CD8-positive, alpha-beta memory T cell (primary cell): ENCODE measurements at regions not wholly inside any gene's neighbourhood (a gene's known extent, or its start where the extent isn't known, plus 50 kb on each side); places are given as distances from the start of the nearest gene placed in this dataset.
A peak's percentile ranks its signal among the peaks of the same experiment; 100 is the strongest.

Experiments used
- CTCF ChIA-PET: fragments of 350-600 bp; sonication (Branson Sonifier 250); formaldehyde crosslinking; loops from one replicate; lab custom pipeline; 2021; ENCODE audit warnings: antibody characterized with exemption; lab: Charles Lee
- POLR2A ChIA-PET: fragments of 350-600 bp; sonication (Branson Sonifier 250); formaldehyde crosslinking; loops from one replicate; lab custom pipeline; 2021; ENCODE audit warnings: antibody characterized with exemption; lab: Charles Lee
- DNase-seq, 5 donors: peaks; one replicate each; pipeline versions ENCODE4 v3.0.0 to v3.0.0-alpha.2; 2020 to 2022; ENCODE audit warnings: mixed read lengths in 1 of 5
- H3K27ac ChIP-seq: one replicate; pipeline ENCODE4 v1.7.0; 2013; ENCODE audit warnings: low read depth, mild to moderate bottlenecking, low read length, moderate library complexity
- H3K27me3 ChIP-seq: 2 replicates; pipeline ENCODE4 v1.7.0; 2013; ENCODE audit warnings: low read length, mild to moderate bottlenecking; ENCODE audit not compliant: insufficient read depth, poor library complexity, severe bottlenecking
- H3K36me3 ChIP-seq: 2 replicates; pipeline ENCODE4 v1.7.0; 2013; ENCODE audit warnings: mild to moderate bottlenecking, low read length, moderate library complexity; ENCODE audit not compliant: insufficient read depth
- H3K4me1 ChIP-seq: 2 replicates; pipeline ENCODE4 v1.7.0; 2013; ENCODE audit warnings: mild to moderate bottlenecking, low read length, moderate library complexity; ENCODE audit not compliant: insufficient read depth
- H3K4me3 ChIP-seq: 2 replicates; pipeline ENCODE4 v1.7.0; 2013; ENCODE audit warnings: mild to moderate bottlenecking, low read length
- H3K9me3 ChIP-seq: 2 replicates; pipeline ENCODE4 v1.7.0; 2013; ENCODE audit warnings: mild to moderate bottlenecking, low read length
- H3K27ac Mint-ChIP-seq, 8 donors: one replicate each; pipeline ENCODE4 v1.8.0; 2020 to 2021; ENCODE audit warnings: mixed read lengths in 8 of 8, mild to moderate bottlenecking in 6 of 8, inconsistent platforms in 3 of 8, moderate library complexity in 3 of 8
- H3K27me3 Mint-ChIP-seq, 2 donors: one replicate each; pipeline ENCODE4 v1.8.0; 2020 to 2021; ENCODE audit warnings: mixed read lengths in 2 of 2, mild to moderate bottlenecking in 1 of 2, moderate library complexity in 1 of 2
- H3K36me3 Mint-ChIP-seq, 3 donors: one replicate each; pipeline ENCODE4 v1.8.0; 2020 to 2021; ENCODE audit warnings: mixed read lengths in 3 of 3, inconsistent platforms in 1 of 3, mild to moderate bottlenecking in 1 of 3
- H3K4me1 Mint-ChIP-seq, 3 donors: one replicate each; pipeline ENCODE4 v1.8.0; 2020 to 2021; ENCODE audit warnings: mixed read lengths in 3 of 3, inconsistent platforms in 1 of 3, mild to moderate bottlenecking in 1 of 3
- H3K4me3 Mint-ChIP-seq, 7 donors: one replicate each; pipeline ENCODE4 v1.8.0; 2020 to 2021; ENCODE audit warnings: mixed read lengths in 7 of 7, mild to moderate bottlenecking in 6 of 7, moderate library complexity in 4 of 7, inconsistent platforms in 2 of 7
- H3K9me3 Mint-ChIP-seq, 5 donors: one replicate each; pipeline ENCODE4 v1.8.0; 2020 to 2022; ENCODE audit warnings: mixed read lengths in 5 of 5, mild to moderate bottlenecking in 3 of 5, moderate library complexity in 2 of 5, inconsistent platforms in 1 of 5

GRCh38 chr11:123261345-123262106, 66.5 kb upstream of the CLMP start:
- H3K27ac ChIP-seq: no peak overlapping the region
- Mint-ChIP-seq H3K4me1 (peaks cover 0 to 8% (median 7%) of the 10 kb centered on the region in 3 donors), H3K27ac (peak overlapping the region in 1 of 8 donors; percentile 75), H3K27me3 (peaks cover 10 to 49% of the 10 kb centered on the region in 2 donors), H3K9me3 (peaks cover 3 to 18% (median 10%) of the 10 kb centered on the region in 5 donors), H3K4me3 (peak overlapping the region in 3 of 7 donors; percentile 49 to 57 (median 51)), H3K36me3 (peaks cover 0 to 13% (median 2%) of the 10 kb centered on the region in 3 donors)
- H3K36me3 ChIP-seq: no peaks in the 10 kb centered on the region
- peak; percentile 16 to 64 (median 44) for DNase-seq
- no peak overlapping the region for H3K4me3 ChIP-seq
- ChIA-PET POLR2A (interaction anchor here (0.6 kb wide), 1 partner anchor 179 kb away, joined by 3 read pairs; no protein-coding TSS in a partner anchor), CTCF (interaction anchor here (0.6 to 3.4 kb wide), 20 partner anchors 8 to 228 kb away, joined by 3 to 19 read pairs (median 4); no protein-coding TSS in a partner anchor)
- no peaks in the 10 kb centered on the region for H3K27me3 ChIP-seq
- H3K9me3 ChIP-seq: no peaks in the 10 kb centered on the region
- H3K4me1 ChIP-seq: no peaks in the 10 kb centered on the region

GRCh38 chr11:123260511-123261211, 65.6 kb upstream of the CLMP start:
- Histone ChIP-seq H3K4me1 (no peaks in the 10 kb centered on the region), H3K9me3 (no peaks in the 10 kb centered on the region), H3K27ac (no peak overlapping the region), H3K27me3 (no peaks in the 10 kb centered on the region), H3K4me3 (no peak overlapping the region), H3K36me3 (no peaks in the 10 kb centered on the region)
- H3K9me3 Mint-ChIP-seq: peaks cover 3 to 19% (median 10%) of the 10 kb centered on the region in 5 donors
- no peak overlapping the region for H3K4me3 Mint-ChIP-seq
- peaks cover 0 to 8% (median 7%) of the 10 kb centered on the region in 3 donors for H3K4me1 Mint-ChIP-seq
- ChIA-PET POLR2A (no interaction called here), CTCF (interaction anchor here (0.6 to 3.4 kb wide), 17 partner anchors 9 to 227 kb away, joined by 3 to 19 read pairs (median 4); no protein-coding TSS in a partner anchor)
- no peak for DNase-seq
- peaks cover 12 to 58% of the 10 kb centered on the region in 2 donors for H3K27me3 Mint-ChIP-seq
- no peak overlapping the region for H3K27ac Mint-ChIP-seq
- peaks cover 0 to 18% (median 0%) of the 10 kb centered on the region in 3 donors for H3K36me3 Mint-ChIP-seq

GRCh38 chr11:123258877-123259276, 63.8 kb upstream of the CLMP start:
- Histone ChIP-seq H3K27me3 (no peaks in the 10 kb centered on the region), H3K36me3 (no peaks in the 10 kb centered on the region), H3K4me3 (no peak overlapping the region), H3K27ac (no peak overlapping the region), H3K9me3 (no peaks in the 10 kb centered on the region), H3K4me1 (no peaks in the 10 kb centered on the region)
- Mint-ChIP-seq H3K4me3 (no peak overlapping the region), H3K4me1 (peaks cover 0 to 8% (median 7%) of the 10 kb centered on the region in 3 donors), H3K27me3 (peaks cover 16 to 63% of the 10 kb centered on the region in 2 donors), H3K36me3 (peaks cover 0 to 18% (median 0%) of the 10 kb centered on the region in 3 donors), H3K9me3 (peaks cover 3 to 19% (median 10%) of the 10 kb centered on the region in 5 donors), H3K27ac (no peak overlapping the region)
- DNase-seq: no peak
- ChIA-PET POLR2A (no interaction called here), CTCF (interaction anchor here (0.7 to 3.9 kb wide), 3 partner anchors 9 to 12 kb away, joined by 3 to 17 read pairs (median 4); no protein-coding TSS in a partner anchor)

- H3K4me1 Mint-ChIP-seq: peaks cover 0 to 8% (median 7%) of the 10 kb centered on the region in 3 donors
- H3K27me3 Mint-ChIP-seq: peaks cover 17 to 61% of the 10 kb centered on the region in 2 donors
- H3K4me3 Mint-ChIP-seq: no peak overlapping the region
- no peaks in the 10 kb centered on the region for H3K36me3 ChIP-seq
- no peaks in the 10 kb centered on the region for H3K27me3 ChIP-seq
- peaks cover 3 to 19% (median 10%) of the 10 kb centered on the region in 5 donors for H3K9me3 Mint-ChIP-seq
- no peak overlapping the region for H3K4me3 ChIP-seq
- H3K9me3 ChIP-seq: no peaks in the 10 kb centered on the region
- no peak overlapping the region for H3K27ac ChIP-seq
- H3K36me3 Mint-ChIP-seq: peaks cover 0 to 18% (median 0%) of the 10 kb centered on the region in 3 donors
- ChIA-PET CTCF (interaction anchor here (1.5 to 3.9 kb wide), 2 partner anchors 8 to 10 kb away, joined by 4 to 17 read pairs; no protein-coding TSS in a partner anchor), POLR2A (no interaction called here)
- no peak overlapping the region for H3K27ac Mint-ChIP-seq
- no peaks in the 10 kb centered on the region for H3K4me1 ChIP-seq
- no peak for DNase-seq
These were observed 62.3 kb upstream of the CLMP start for GRCh38 chr11:123257370-123257769.

- Mint-ChIP-seq H3K4me3 (no peak overlapping the region), H3K36me3 (peaks cover 0 to 18% (median 0%) of the 10 kb centered on the region in 3 donors)
These were observed 60.9 kb upstream of the CLMP start for GRCh38 chr11:123255909-123256308.

GRCh38 chr11:123254357-123254756, 59.3 kb upstream of the CLMP start:
- no peak overlapping the region for H3K4me3 Mint-ChIP-seq
- no peak for DNase-seq
- H3K4me3 ChIP-seq: no peak overlapping the region
- peaks cover 19 to 56% of the 10 kb centered on the region in 2 donors for H3K27me3 Mint-ChIP-seq
- no peaks in the 10 kb centered on the region for H3K9me3 ChIP-seq
- no peak overlapping the region for H3K27ac ChIP-seq
- ChIA-PET POLR2A (no interaction called here), CTCF (no interaction called here)
- H3K27me3 ChIP-seq: no peaks in the 10 kb centered on the region
- peaks cover 3 to 19% (median 10%) of the 10 kb centered on the region in 5 donors for H3K9me3 Mint-ChIP-seq
- peaks cover 0 to 18% (median 0%) of the 10 kb centered on the region in 3 donors for H3K36me3 Mint-ChIP-seq
- no peaks in the 10 kb centered on the region for H3K36me3 ChIP-seq
- no peaks in the 10 kb centered on the region for H3K4me1 Mint-ChIP-seq
- no peaks in the 10 kb centered on the region for H3K4me1 ChIP-seq
- H3K27ac Mint-ChIP-seq: no peak overlapping the region

More at GRCh38 chr11:123255909-123256308, 60.9 kb upstream of the CLMP start:
- no peak overlapping the region for H3K27ac ChIP-seq
- CTCF ChIA-PET: interaction anchor here (3.9 kb wide), 1 partner anchor 9 kb away, joined by 17 read pairs; no protein-coding TSS in a partner anchor
- Mint-ChIP-seq H3K27me3 (peaks cover 18 to 58% of the 10 kb centered on the region in 2 donors), H3K9me3 (peaks cover 3 to 19% (median 10%) of the 10 kb centered on the region in 5 donors), H3K27ac (no peak overlapping the region), H3K4me1 (no peaks in the 10 kb centered on the region)
- no peaks in the 10 kb centered on the region for H3K27me3 ChIP-seq
- no peak overlapping the region for H3K4me3 ChIP-seq
- H3K36me3 ChIP-seq: no peaks in the 10 kb centered on the region
- no peak for DNase-seq
- no peaks in the 10 kb centered on the region for H3K4me1 ChIP-seq
- no peaks in the 10 kb centered on the region for H3K9me3 ChIP-seq
- POLR2A ChIA-PET: no interaction called here

GRCh38 chr11:123253911-123254310, 58.9 kb upstream of the CLMP start:
- no peak overlapping the region for H3K4me3 ChIP-seq
- CTCF ChIA-PET: no interaction called here
- Mint-ChIP-seq H3K4me1 (no peaks in the 10 kb centered on the region), H3K4me3 (no peak overlapping the region), H3K36me3 (peaks cover 0 to 18% (median 0%) of the 10 kb centered on the region in 3 donors), H3K27me3 (peaks cover 16 to 55% of the 10 kb centered on the region in 2 donors), H3K27ac (no peak overlapping the region), H3K9me3 (peaks cover 3 to 15% (median 9%) of the 10 kb centered on the region in 5 donors)
- no peaks in the 10 kb centered on the region for H3K27me3 ChIP-seq
- no peaks in the 10 kb centered on the region for H3K4me1 ChIP-seq
- H3K27ac ChIP-seq: no peak overlapping the region
- no peaks in the 10 kb centered on the region for H3K36me3 ChIP-seq
- no peak for DNase-seq
- POLR2A ChIA-PET: no interaction called here
- no peaks in the 10 kb centered on the region for H3K9me3 ChIP-seq
